ENCODE measurements at regions not wholly inside any gene's neighbourhood (a gene's known extent, or its start where the extent isn't known, plus 50 kb on each side); places are given as distances from the start of the nearest gene placed in this dataset.

DNA sequence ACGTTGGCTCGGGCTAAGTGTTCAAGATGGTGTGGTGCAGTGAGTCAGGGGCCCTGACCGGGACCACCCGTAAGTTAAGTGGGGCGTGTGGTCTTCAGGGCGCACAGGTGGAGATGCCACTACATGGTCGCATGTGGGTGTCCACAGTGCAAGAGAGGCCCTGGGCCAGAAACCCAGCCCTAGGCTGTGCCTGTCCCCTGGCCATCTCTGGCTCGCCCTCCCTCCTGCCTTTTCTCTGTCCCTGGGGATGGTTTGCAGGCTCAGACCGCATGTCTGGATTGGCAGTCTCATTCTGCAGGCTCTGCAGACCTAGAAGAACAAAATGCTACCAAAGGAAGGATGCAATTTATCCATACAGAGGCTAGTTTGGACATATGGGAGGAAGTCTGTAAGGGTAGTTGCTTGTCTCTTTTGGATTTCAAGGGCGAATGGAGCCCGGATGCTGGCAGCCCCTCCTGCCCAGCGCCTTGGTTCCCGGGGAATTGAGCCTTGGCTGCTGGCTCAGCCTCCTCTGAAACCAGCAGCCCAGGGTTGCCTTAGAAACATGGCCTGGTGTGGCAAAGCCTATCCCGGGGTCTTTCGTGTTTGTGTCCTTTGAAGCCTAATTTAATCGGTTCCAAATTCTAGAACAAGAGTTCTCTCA lies 417.5 kb upstream of the HS6ST1 start:
- TF ChIP-seq, protein P1, sequence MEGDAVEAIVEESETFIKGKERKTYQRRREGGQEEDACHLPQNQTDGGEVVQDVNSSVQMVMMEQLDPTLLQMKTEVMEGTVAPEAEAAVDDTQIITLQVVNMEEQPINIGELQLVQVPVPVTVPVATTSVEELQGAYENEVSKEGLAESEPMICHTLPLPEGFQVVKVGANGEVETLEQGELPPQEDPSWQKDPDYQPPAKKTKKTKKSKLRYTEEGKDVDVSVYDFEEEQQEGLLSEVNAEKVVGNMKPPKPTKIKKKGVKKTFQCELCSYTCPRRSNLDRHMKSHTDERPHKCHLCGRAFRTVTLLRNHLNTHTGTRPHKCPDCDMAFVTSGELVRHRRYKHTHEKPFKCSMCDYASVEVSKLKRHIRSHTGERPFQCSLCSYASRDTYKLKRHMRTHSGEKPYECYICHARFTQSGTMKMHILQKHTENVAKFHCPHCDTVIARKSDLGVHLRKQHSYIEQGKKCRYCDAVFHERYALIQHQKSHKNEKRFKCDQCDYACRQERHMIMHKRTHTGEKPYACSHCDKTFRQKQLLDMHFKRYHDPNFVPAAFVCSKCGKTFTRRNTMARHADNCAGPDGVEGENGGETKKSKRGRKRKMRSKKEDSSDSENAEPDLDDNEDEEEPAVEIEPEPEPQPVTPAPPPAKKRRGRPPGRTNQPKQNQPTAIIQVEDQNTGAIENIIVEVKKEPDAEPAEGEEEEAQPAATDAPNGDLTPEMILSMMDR (IDR thresholded peaks at IDR 0.05): no peak
- no peak for TF ChIP-seq POLR2AphosphoS5 (IDR thresholded peaks at IDR 0.05)

Data from prostate gland (tissue), 2 donors.